GM18507 (cell line): ENCODE measurements at regions not wholly inside any gene's neighbourhood (a gene's known extent, or its start where the extent isn't known, plus 50 kb on each side); places are given as distances from the start of the nearest gene placed in this dataset.

ENCODE experiments used
- DNase-seq: peaks from one replicate; pipeline ENCODE4 v3.0.0; 2011; ENCODE audit warnings: low read depth; ENCODE audit not compliant: insufficient read length; ENCODE audit errors: extremely low spot score
- FAIRE-seq: peaks from 2 replicates; lab custom pipeline; 2011; peaks lifted over from hg19 to GRCh38; lab: Jason Lieb, UNC

- DNase-seq (no peak), FAIRE-seq (no peak)
Observed at GRCh38 chr13:108156749-108157148, 58.6 kb downstream of the LIG4 start.

- FAIRE-seq (peak; percentile 57), DNase-seq (peak; percentile 7)
Observed at GRCh38 chr13:108155185-108156106, 59.9 kb downstream of the LIG4 start.

- FAIRE-seq (no peak), DNase-seq (no peak)
Observed at GRCh38 chr13:108154421-108154858, 60.9 kb downstream of the LIG4 start.

DNA sequence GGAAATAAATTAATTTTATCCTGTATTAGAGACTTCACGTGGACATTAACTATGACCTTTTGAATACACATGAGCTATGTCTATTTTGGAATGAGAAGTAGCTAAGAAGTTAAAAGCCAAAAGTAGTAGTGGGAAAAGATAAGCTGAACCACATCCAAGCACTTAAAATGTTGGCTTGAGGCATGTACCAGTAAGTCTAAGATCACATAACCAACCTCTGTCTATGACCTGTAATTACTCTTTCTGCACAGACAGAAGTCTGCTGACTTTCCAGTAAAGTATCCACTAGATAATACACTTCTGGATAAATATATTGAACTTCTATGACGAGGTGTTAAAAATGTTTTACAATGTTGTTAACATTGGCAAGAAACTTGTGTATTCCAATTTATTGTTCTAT lies 68.7 kb downstream of the LIG4 start:
- FAIRE-seq (no peak), DNase-seq (no peak)

DNA sequence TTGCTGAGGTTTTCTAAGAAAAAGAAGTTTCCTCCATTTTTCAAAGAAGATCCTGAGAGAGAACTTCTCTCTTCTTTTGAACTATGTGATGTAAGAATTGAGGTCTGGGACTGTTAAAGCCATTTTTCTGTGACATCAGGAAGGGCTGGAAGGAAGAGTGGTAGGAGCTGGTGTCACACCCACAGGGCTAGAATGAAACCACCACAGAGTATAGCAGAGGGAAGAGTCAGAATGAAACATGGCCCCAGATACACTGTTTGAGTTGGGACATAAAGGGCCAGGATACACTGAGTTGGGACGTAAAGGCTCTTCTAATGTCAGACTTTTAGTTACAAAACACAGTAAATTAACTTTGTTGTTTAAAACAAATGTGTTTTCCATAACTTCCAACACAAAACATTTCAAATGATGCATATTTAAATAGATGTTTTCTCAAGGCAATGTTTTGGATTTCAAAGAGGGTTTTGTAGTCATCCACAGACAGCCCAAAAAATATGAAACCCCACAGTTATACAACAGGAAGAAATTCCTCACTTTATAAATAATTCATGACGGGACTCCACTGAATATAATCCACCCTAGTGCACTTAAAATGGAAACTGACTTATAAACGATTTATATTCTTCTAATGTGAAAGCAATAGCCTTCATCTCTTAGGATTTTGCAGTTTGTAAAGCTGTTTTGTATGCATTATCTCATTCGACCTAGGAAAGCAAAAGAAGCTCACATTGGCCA lies 72.5 kb downstream of the LIG4 start:
- FAIRE-seq (no peak), DNase-seq (no peak)

DNA sequence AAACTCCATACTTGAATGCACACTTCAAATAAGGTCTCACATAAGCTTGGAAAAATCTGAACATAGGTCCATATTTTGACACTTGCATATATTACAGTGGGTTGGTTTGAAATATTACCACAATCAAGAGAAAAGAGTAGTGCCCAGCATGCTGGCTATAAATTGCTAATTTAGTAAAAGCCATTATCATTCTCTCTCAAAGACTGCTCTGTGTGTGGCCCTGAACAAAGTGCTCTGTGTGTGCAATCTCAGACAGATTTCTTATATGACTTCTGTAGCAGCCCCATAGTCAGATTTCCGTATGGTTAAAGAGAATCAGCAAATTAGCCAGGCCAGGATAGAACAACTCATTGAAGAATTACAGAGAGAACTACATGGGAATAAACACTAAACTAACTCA lies 78.2 kb downstream of the LIG4 start:
- DNase-seq (no peak), FAIRE-seq (no peak)

GRCh38 chr13:108127406-108127805 lies 87.9 kb downstream of the LIG4 start:
- FAIRE-seq (no peak), DNase-seq (no peak)

GRCh38 chr13:108126056-108126455 lies 89.3 kb downstream of the LIG4 start:
- DNase-seq (no peak), FAIRE-seq (no peak)

- FAIRE-seq (no peak), DNase-seq (no peak)
Observed at GRCh38 chr13:108121406-108121805, 93.9 kb downstream of the LIG4 start.

GRCh38 chr13:108120856-108121255 lies 94.5 kb downstream of the LIG4 start:
- FAIRE-seq (no peak), DNase-seq (no peak)

- no peak for FAIRE-seq
- DNase-seq, result no peak
Observed at GRCh38 chr13:108120302-108120701, 95.0 kb downstream of the LIG4 start.

DNA sequence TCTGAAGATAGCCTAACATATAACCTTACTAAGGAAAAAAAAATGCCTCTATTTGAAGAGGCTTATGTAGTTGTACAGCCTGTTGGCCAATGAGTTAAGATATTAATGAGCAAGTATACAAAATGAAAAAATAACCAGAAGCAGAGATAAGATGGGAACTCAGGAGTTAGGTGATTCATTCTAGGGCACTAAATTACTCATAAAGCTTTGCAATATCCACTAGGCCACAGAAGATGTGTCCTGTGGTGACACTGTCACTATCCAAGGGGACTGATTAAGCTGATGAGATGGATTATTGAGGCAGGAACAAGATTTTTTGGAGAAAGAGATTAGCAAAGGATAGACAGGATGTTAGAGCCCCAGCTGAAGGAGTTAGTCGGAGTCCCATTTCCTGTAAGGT lies 99.6 kb downstream of the LIG4 start:
- DNase-seq (no peak), FAIRE-seq (no peak)

DNA sequence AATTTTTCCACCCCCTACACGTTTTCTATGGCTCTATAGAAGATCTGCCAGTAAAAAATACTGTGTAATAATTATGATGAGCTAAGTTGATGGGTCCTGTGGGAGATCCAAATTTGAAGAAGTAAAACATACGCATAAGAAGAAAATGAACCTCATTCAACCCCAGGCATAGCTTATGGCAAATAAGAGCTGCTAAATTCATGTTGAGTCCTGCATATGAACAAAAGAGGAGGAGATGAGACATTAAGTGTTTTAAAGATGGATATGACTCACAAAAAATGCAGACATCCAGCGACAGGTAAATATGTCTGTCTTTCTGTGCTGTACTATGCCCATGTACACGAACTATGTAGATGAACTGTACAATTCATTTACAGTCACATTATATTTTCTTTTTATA lies 101.9 kb downstream of the LIG4 start:
- no peak for DNase-seq
- FAIRE-seq, result no peak

DNA sequence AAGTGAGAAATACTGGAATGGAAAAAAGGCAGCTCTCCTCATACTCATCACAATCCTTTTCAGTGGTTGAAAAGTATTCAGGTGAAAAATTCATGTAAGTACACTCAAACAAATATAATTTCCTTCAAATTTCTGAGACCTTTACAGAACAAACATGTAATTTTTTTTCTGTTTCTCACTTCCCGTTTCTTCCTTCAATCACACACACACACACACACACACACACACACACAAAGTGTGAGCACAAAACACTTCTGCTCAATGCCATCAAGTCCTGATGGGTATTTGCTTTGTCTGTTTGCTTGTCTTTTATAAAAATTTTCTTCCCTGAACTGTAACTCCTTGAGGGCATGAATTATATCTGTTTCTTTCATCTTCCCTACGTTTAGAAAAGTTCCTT lies 110.6 kb downstream of the LIG4 start:
- DNase-seq, result no peak
- FAIRE-seq, result no peak

- DNase-seq (no peak), FAIRE-seq (no peak)
Observed at GRCh38 chr13:108102771-108103170, 112.6 kb downstream of the LIG4 start.

- DNase-seq (no peak), FAIRE-seq (no peak)
Observed at GRCh38 chr13:108096301-108096915, 118.9 kb downstream of the LIG4 start.

- no peak for FAIRE-seq
- no peak for DNase-seq
Observed at GRCh38 chr13:108095036-108095435, 120.3 kb downstream of the LIG4 start.

- FAIRE-seq, result no peak
- DNase-seq, result no peak
Observed at GRCh38 chr13:108093616-108094015, 121.7 kb downstream of the LIG4 start.

DNA sequence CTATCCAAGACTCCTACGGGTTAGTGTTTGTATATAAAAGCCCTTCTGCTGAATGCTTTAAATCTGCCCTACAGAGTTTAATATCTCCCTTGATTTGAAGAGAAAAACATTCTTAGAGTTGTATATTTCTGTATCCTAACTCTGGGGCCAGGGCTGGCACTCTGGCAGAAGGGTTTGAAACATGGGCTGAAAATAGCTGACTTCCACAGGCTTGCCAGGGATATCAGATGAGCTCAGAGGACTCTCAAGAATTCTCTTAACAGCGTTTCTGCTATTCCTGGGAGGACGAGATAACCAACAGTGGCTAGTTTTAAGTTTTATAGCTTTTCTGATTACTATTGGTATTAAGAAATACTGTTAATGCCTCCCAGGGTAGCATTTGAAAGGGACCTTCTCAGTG lies 127.5 kb downstream of the LIG4 start:
- no peak for FAIRE-seq
- DNase-seq, result no peak

DNA sequence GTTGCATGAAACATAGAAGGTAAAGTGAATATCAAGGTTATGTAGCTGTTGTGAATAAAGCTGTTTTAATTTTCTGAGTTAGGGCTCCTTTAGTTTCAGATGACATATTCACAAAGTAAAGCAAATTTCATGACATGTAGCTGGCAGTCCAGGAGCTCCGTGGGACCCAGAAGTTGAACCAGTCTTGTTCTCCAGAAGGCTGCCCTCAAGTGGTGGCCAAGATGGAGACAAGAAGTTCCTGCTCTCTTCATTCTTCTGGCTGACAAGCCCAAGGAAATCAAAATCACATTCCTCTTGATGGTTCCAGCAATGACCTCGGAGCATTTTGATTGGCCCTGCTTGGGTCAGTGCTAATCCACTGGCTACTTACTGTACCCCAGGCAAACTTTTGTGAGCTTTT lies 128.7 kb downstream of the LIG4 start:
- DNase-seq, result no peak
- no peak for FAIRE-seq
